GM18909 (cell line): ENCODE measurements at regions not wholly inside any gene's neighbourhood (a gene's known extent, or its start where the extent isn't known, plus 50 kb on each side); places are given as distances from the start of the nearest gene placed in this dataset.
"Not testable (repeated sequence)": the region's sequence is repeated elsewhere in the genome, so short reads cannot be mapped to it uniquely, and the experiment has no call there.

Experiments used
- ATAC-seq: cut with Tn5 transposase; IDR thresholded peaks from one replicate; pipeline ENCODE4 v1.9.1; 2021; ENCODE audit warnings: mild to moderate bottlenecking; ENCODE audit not compliant: unreplicated experiment, poor library complexity

GRCh38 chr6:62819640-62820039, 391.6 kb upstream of the FKBP1C start:
- ATAC-seq: no peak

GRCh38 chr6:62808565-62809293, 402.5 kb upstream of the FKBP1C start:
- ATAC-seq: no peak

GRCh38 chr6:62805431-62805830, 405.8 kb upstream of the FKBP1C start:
- no peak for ATAC-seq

GRCh38 chr6:62803094-62803493, 408.2 kb upstream of the FKBP1C start:
- ATAC-seq: no peak

GRCh38 chr6:62797190-62797589, 414.1 kb upstream of the FKBP1C start:
- no peak for ATAC-seq

GRCh38 chr6:62775427-62776022, 435.7 kb upstream of the FKBP1C start:
- ATAC-seq: peak; percentile 45

- ATAC-seq: not testable (repeated sequence)
Observed at GRCh38 chr6:62766174-62766573, 445.1 kb upstream of the FKBP1C start.

- no peak for ATAC-seq
Observed at GRCh38 chr6:62764841-62765240, 446.4 kb upstream of the FKBP1C start.

GRCh38 chr6:62763125-62763912, 447.9 kb upstream of the FKBP1C start:
- ATAC-seq: no peak

- no peak for ATAC-seq
Observed at GRCh38 chr6:62746968-62747367, 460.9 kb upstream of the KHDRBS2 start.

- ATAC-seq: no peak
Observed at GRCh38 chr6:62746161-62746560, 460.1 kb upstream of the KHDRBS2 start.

GRCh38 chr6:62740596-62740995, 454.6 kb upstream of the KHDRBS2 start:
- ATAC-seq: no peak

GRCh38 chr6:62740171-62740570, 454.1 kb upstream of the KHDRBS2 start:
- ATAC-seq: no peak

- ATAC-seq: no peak
Observed at GRCh38 chr6:62737792-62738191, 451.8 kb upstream of the KHDRBS2 start.

- ATAC-seq: no peak
Observed at GRCh38 chr6:62721408-62721807, 435.4 kb upstream of the KHDRBS2 start.

- no peak for ATAC-seq
Observed at GRCh38 chr6:62716719-62717118, 430.7 kb upstream of the KHDRBS2 start.

- no peak for ATAC-seq
Observed at GRCh38 chr6:62714112-62714511, 428.1 kb upstream of the KHDRBS2 start.

- ATAC-seq: no peak
Observed at GRCh38 chr6:62711750-62712149, 425.7 kb upstream of the KHDRBS2 start.

- no peak for ATAC-seq
Observed at GRCh38 chr6:62707914-62708313, 421.9 kb upstream of the KHDRBS2 start.

GRCh38 chr6:62707156-62707555, 421.1 kb upstream of the KHDRBS2 start:
- no peak for ATAC-seq

- no peak for ATAC-seq
Observed at GRCh38 chr6:62683063-62683462, 397.0 kb upstream of the KHDRBS2 start.
